CD4-positive, alpha-beta T cell treated with Interleukin-21 for 1 hour (primary cell): ENCODE measurements at regions not wholly inside any gene's neighbourhood (a gene's known extent, or its start where the extent isn't known, plus 50 kb on each side); places are given as distances from the start of the nearest gene placed in this dataset.
"Not testable (repeated sequence)": the region's sequence is repeated elsewhere in the genome, so short reads cannot be mapped to it uniquely, and the experiment has no call there.

ENCODE experiments used
- DNase-seq: peaks from one replicate; pipeline ENCODE4 v3.0.0-alpha.2; 2020

- no peak for DNase-seq
Observed at GRCh38 chr5:10921160-10921559, 160.1 kb upstream of the DAP start.

GRCh38 chr5:10920400-10920799 is 159.4 kb upstream of the DAP start:
- DNase-seq = no peak

GRCh38 chr5:10914741-10915480 is 153.9 kb upstream of the DAP start:
- no peak for DNase-seq

- DNase-seq = no peak
Observed at GRCh38 chr5:10913841-10914240, 152.8 kb upstream of the DAP start.

- no peak for DNase-seq
Observed at GRCh38 chr5:10913181-10913810, 152.3 kb upstream of the DAP start.

GRCh38 chr5:10912435-10912834 is 151.4 kb upstream of the DAP start:
- DNase-seq = no peak

- DNase-seq = no peak
Observed at GRCh38 chr5:10910261-10910660, 149.2 kb upstream of the DAP start.

GRCh38 chr5:10904862-10905432 is 143.9 kb upstream of the DAP start:
- no peak for DNase-seq

- no peak for DNase-seq
Observed at GRCh38 chr5:10903786-10904560, 142.9 kb upstream of the DAP start.

- DNase-seq = no peak
Observed at GRCh38 chr5:10902145-10902544, 141.1 kb upstream of the DAP start.

GRCh38 chr5:10898514-10898913 is 137.5 kb upstream of the DAP start:
- no peak for DNase-seq

- no peak for DNase-seq
Observed at GRCh38 chr5:10896016-10896415, 135.0 kb upstream of the DAP start.

GRCh38 chr5:10894445-10895054 is 133.5 kb upstream of the DAP start:
- DNase-seq = no peak

GRCh38 chr5:10892911-10893215 is 131.8 kb upstream of the DAP start:
- DNase-seq = no peak

- DNase-seq = no peak
Observed at GRCh38 chr5:10892147-10892910, 131.3 kb upstream of the DAP start.

- no peak for DNase-seq
Observed at GRCh38 chr5:10891193-10891592, 130.2 kb upstream of the DAP start.

- DNase-seq = no peak
Observed at GRCh38 chr5:10886497-10886896, 125.5 kb upstream of the DAP start.

GRCh38 chr5:10885026-10885425 is 124.0 kb upstream of the DAP start:
- DNase-seq = no peak

GRCh38 chr5:10883945-10884344 is 122.9 kb upstream of the DAP start:
- not testable (repeated sequence) for DNase-seq

GRCh38 chr5:10880934-10881333 is 119.9 kb upstream of the DAP start:
- no peak for DNase-seq

GRCh38 chr5:10876996-10877395 is 116.0 kb upstream of the DAP start:
- not testable (repeated sequence) for DNase-seq

GRCh38 chr5:10876006-10876744 is 115.1 kb upstream of the DAP start:
- DNase-seq = no peak
